OCI-LY1 (cell line): ENCODE measurements at regions not wholly inside any gene's neighbourhood (a gene's known extent, or its start where the extent isn't known, plus 50 kb on each side); places are given as distances from the start of the nearest gene placed in this dataset.

Source experiments
- CTCF ChIP-seq: fragments of 200-600 bp; sonication (generic), shearing (Covaris generic); IDR thresholded peaks from 2 replicates; pipeline ENCODE4 v1.5.1; 2017; ENCODE audit warnings: mild to moderate bottlenecking, antibody characterized with exemption, low read length, moderate library complexity, mixed read lengths
- EZH2 ChIP-seq: fragments of 200-600 bp; sonication (generic), shearing (Covaris generic); IDR thresholded peaks from 2 replicates; pipeline ENCODE4 v1.8.0; 2017; ENCODE audit warnings: borderline replicate concordance, mixed run types, mild to moderate bottlenecking, antibody characterized with exemption, low read length, moderate library complexity, mixed read lengths

GRCh38 chr4:14083150-14083549, 455.6 kb upstream of the BOD1L1 start:
- no peak for TF ChIP-seq CTCF
- TF ChIP-seq EZH2, result no peak
